Loucy (cell line): ENCODE measurements at regions not wholly inside any gene's neighbourhood (a gene's known extent, or its start where the extent isn't known, plus 50 kb on each side); places are given as distances from the start of the nearest gene placed in this dataset.

Experiments used
- H2AFZ ChIP-seq: fragments of 200-600 bp; sonication (generic); 2 replicates; pipeline ENCODE4 v1.6.0; 2016; ENCODE audit warnings: antibody characterized with exemption, mild to moderate bottlenecking, low read length, moderate library complexity
- H3F3A ChIP-seq: fragments of 200-600 bp; 2 replicates; pipeline ENCODE4 v1.6.0; 2016; ENCODE audit warnings: antibody characterized with exemption, low read depth, mild to moderate bottlenecking
- H3K27me3 ChIP-seq: fragments of 200-600 bp; sonication (generic); 2 replicates; pipeline ENCODE4 v1.6.1; 2014; ENCODE audit warnings: low read length, mild to moderate bottlenecking; ENCODE audit not compliant: insufficient read depth, poor library complexity, severe bottlenecking
- H3K36me3 ChIP-seq: fragments of 200-600 bp; sonication (generic); 2 replicates; pipeline ENCODE4 v1.6.1; 2016; ENCODE audit warnings: low read length; ENCODE audit not compliant: insufficient read depth
- H3K4me1 ChIP-seq: fragments of 200-600 bp; sonication (generic); 2 replicates; pipeline ENCODE4 v1.5.1; 2014; ENCODE audit warnings: low read length, mild to moderate bottlenecking; ENCODE audit not compliant: insufficient read depth, poor library complexity, severe bottlenecking
- H3K4me2 ChIP-seq: fragments of 200-600 bp; sonication (generic); 2 replicates; pipeline ENCODE4 v1.6.0; 2014; ENCODE audit warnings: antibody characterized with exemption, low read length, low read depth, mild to moderate bottlenecking; ENCODE audit not compliant: poor library complexity, severe bottlenecking
- H3K4me3 ChIP-seq: fragments of 200-600 bp; sonication (generic); 2 replicates; pipeline ENCODE4 v1.5.1; 2014; ENCODE audit warnings: low read length, mild to moderate bottlenecking, mixed read lengths; ENCODE audit not compliant: poor library complexity, severe bottlenecking
- H3K79me2 ChIP-seq: fragments of 200-600 bp; sonication (generic); 2 replicates; pipeline ENCODE4 v1.6.1; 2014; ENCODE audit warnings: low read length; ENCODE audit not compliant: insufficient read depth
- H3K9ac ChIP-seq: fragments of 200-600 bp; sonication (generic); 2 replicates; pipeline ENCODE4 v1.6.0; 2014; ENCODE audit warnings: mild to moderate bottlenecking, low read depth, low read length, moderate library complexity; ENCODE audit not compliant: poor library complexity, severe bottlenecking
- H3K9me2 ChIP-seq: fragments of 200-600 bp; sonication (generic); replicated peaks from 2 replicates; pipeline ENCODE4 v1.6.1; 2016; ENCODE audit warnings: low read depth, low read length, mixed read lengths
- H3K9me3 ChIP-seq: fragments of 200-600 bp; sonication (generic); 2 replicates; pipeline ENCODE4 v1.6.1; 2014; ENCODE audit warnings: mild to moderate bottlenecking, antibody characterized with exemption, low read length, low read depth; ENCODE audit not compliant: insufficient read depth
- H4K20me1 ChIP-seq: fragments of 200-600 bp; sonication (generic); 2 replicates; pipeline ENCODE4 v1.6.0; 2014; ENCODE audit warnings: antibody characterized with exemption, low read length, mild to moderate bottlenecking; ENCODE audit not compliant: insufficient read depth, poor library complexity, severe bottlenecking
- CTCF ChIP-seq: fragments of 200-600 bp; sonication (generic); conservative IDR thresholded peaks from 2 replicates; pipeline ENCODE4 v1.5.1; 2014; ENCODE audit warnings: mild to moderate bottlenecking, antibody characterized with exemption, low read length
- EZH2phosphoT487 ChIP-seq: fragments of 200-600 bp; IDR thresholded peaks from 2 replicates; pipeline ENCODE4 v1.6.1; 2018; ENCODE audit warnings: antibody characterized with exemption, mild to moderate bottlenecking, moderate library complexity, borderline replicate concordance

GRCh38 chr5:158017469-158017868 is 158.5 kb upstream of the CLINT1 start:
- Histone ChIP-seq H3F3A (no peaks in the 10 kb centered on the region), H3K36me3 (no peaks in the 10 kb centered on the region), H3K9me3 (no peaks in the 10 kb centered on the region), H3K9ac (no peak overlapping the region), H3K4me3 (no peak overlapping the region), H3K4me1 (no peaks in the 10 kb centered on the region), H3K9me2 (no peaks in the 10 kb centered on the region), H3K4me2 (no peak overlapping the region), H2AFZ (no peak overlapping the region), H4K20me1 (no peaks in the 10 kb centered on the region), H3K79me2 (no peaks in the 10 kb centered on the region), H3K27me3 (no peaks in the 10 kb centered on the region)
- no peak for TF ChIP-seq EZH2phosphoT487
- no peak for TF ChIP-seq CTCF

GRCh38 chr5:158014372-158014771 is 155.4 kb upstream of the CLINT1 start:
- H3K4me1 ChIP-seq = no peaks in the 10 kb centered on the region
- no peaks in the 10 kb centered on the region for H3K36me3 ChIP-seq
- TF ChIP-seq EZH2phosphoT487 = no peak
- TF ChIP-seq CTCF = no peak
- H2AFZ ChIP-seq = no peak overlapping the region
- H3F3A ChIP-seq = no peaks in the 10 kb centered on the region
- no peak overlapping the region for H3K4me3 ChIP-seq
- H4K20me1 ChIP-seq = no peaks in the 10 kb centered on the region
- no peaks in the 10 kb centered on the region for H3K79me2 ChIP-seq
- no peak overlapping the region for H3K4me2 ChIP-seq
- no peaks in the 10 kb centered on the region for H3K27me3 ChIP-seq
- no peak overlapping the region for H3K9ac ChIP-seq
- no peaks in the 10 kb centered on the region for H3K9me2 ChIP-seq
- no peaks in the 10 kb centered on the region for H3K9me3 ChIP-seq

GRCh38 chr5:158013939-158014338 is 155.0 kb upstream of the CLINT1 start:
- H3K4me1 ChIP-seq = no peaks in the 10 kb centered on the region
- no peaks in the 10 kb centered on the region for H3K9me3 ChIP-seq
- H3K79me2 ChIP-seq = no peaks in the 10 kb centered on the region
- no peaks in the 10 kb centered on the region for H3K9me2 ChIP-seq
- no peak overlapping the region for H3K9ac ChIP-seq
- TF ChIP-seq CTCF (peak; percentile 34), EZH2phosphoT487 (no peak)
- no peaks in the 10 kb centered on the region for H3F3A ChIP-seq
- no peak overlapping the region for H3K4me2 ChIP-seq
- H3K27me3 ChIP-seq = no peaks in the 10 kb centered on the region
- H4K20me1 ChIP-seq = no peaks in the 10 kb centered on the region
- no peak overlapping the region for H2AFZ ChIP-seq
- H3K4me3 ChIP-seq = no peak overlapping the region
- H3K36me3 ChIP-seq = no peaks in the 10 kb centered on the region
